Cerebellar cortex (tissue), 1 donor: ENCODE measurements at regions not wholly inside any gene's neighbourhood (a gene's known extent, or its start where the extent isn't known, plus 50 kb on each side); places are given as distances from the start of the nearest gene placed in this dataset.
"Not testable (repeated sequence)": the region's sequence is repeated elsewhere in the genome, so short reads cannot be mapped to it uniquely, and the experiment has no call there.

Source experiments
- DNase-seq: peaks from one replicate; pipeline ENCODE4 v3.0.0-alpha.2; 2015; ENCODE audit warnings: low spot score

- no peak for DNase-seq
Measured at GRCh38 chr4:7141151-7141834, 51.0 kb upstream of the SORCS2 start.

- DNase-seq = no peak
Measured at GRCh38 chr4:7140692-7141069, 51.7 kb upstream of the SORCS2 start.

- no peak for DNase-seq
Measured at GRCh38 chr4:7140062-7140691, 52.2 kb upstream of the SORCS2 start.

GRCh38 chr4:7139167-7139982 lies 53.0 kb upstream of the SORCS2 start:
- no peak for DNase-seq

- no peak for DNase-seq
Measured at GRCh38 chr4:7138223-7139166, 53.8 kb upstream of the SORCS2 start.

GRCh38 chr4:7137326-7138200 lies 54.8 kb upstream of the SORCS2 start:
- DNase-seq = no peak

- no peak for DNase-seq
Measured at GRCh38 chr4:7136351-7136750, 56.0 kb upstream of the SORCS2 start.

GRCh38 chr4:7135389-7135746 lies 57.0 kb upstream of the SORCS2 start:
- no peak for DNase-seq

GRCh38 chr4:7134737-7135388 lies 57.5 kb upstream of the SORCS2 start:
- no peak for DNase-seq

- not testable (repeated sequence) for DNase-seq
Measured at GRCh38 chr4:7133818-7134650, 58.3 kb upstream of the SORCS2 start.

GRCh38 chr4:7132730-7133582 lies 59.4 kb upstream of the SORCS2 start:
- no peak for DNase-seq

- DNase-seq = no peak
Measured at GRCh38 chr4:7132249-7132648, 60.1 kb upstream of the SORCS2 start.

GRCh38 chr4:7131498-7132031 lies 60.8 kb upstream of the SORCS2 start:
- DNase-seq = no peak

- DNase-seq = no peak
Measured at GRCh38 chr4:7130621-7131211, 61.6 kb upstream of the SORCS2 start.

GRCh38 chr4:7129871-7130620 lies 62.2 kb upstream of the GRPEL1 start:
- DNase-seq = no peak

GRCh38 chr4:7128644-7129043 lies 60.8 kb upstream of the GRPEL1 start:
- DNase-seq = no peak

- DNase-seq = no peak
Measured at GRCh38 chr4:7128234-7128633, 60.4 kb upstream of the GRPEL1 start.
